HTR-8/SVneo (cell line): ENCODE measurements at regions not wholly inside any gene's neighbourhood (a gene's known extent, or its start where the extent isn't known, plus 50 kb on each side); places are given as distances from the start of the nearest gene placed in this dataset.
"Not testable (repeated sequence)": the region's sequence is repeated elsewhere in the genome, so short reads cannot be mapped to it uniquely, and the experiment has no call there.

Experiments
- DNase-seq: peaks from one replicate; pipeline ENCODE4 v3.0.0; 2011; ENCODE audit warnings: low spot score, mixed read lengths; ENCODE audit not compliant: insufficient read length
- FAIRE-seq: peaks from 2 replicates; lab custom pipeline; 2011; peaks lifted over from hg19 to GRCh38; lab: Jason Lieb, UNC

DNA sequence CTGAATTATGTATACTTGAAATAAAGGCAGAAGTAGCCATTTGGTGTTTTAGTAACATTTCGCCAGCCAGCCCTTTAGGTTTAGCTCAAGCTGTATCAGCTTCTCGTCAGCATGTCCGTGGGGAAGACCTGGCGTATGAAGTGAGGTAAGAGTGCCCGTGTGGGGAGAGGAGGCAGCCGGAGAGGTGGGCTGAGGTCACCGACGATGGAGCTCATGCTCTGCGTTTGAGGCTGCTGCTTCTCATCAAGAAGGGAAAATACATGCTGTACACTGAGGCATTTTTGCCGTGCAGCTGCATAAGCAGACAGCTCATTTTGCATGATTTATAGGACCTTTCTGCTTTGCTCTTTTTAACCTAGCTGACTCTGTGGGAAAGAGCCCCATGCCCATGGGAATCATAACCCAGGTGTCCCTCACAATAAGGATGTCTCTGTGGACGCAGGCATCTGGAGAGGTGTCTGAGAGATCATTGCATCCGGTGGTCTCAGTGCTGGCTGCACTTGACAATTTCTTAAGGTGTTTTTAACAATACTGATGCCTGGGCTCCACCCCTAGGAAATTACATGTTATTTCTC, 179.1 kb downstream of the ABCC12 start:
- no peak for DNase-seq
- peak; percentile 51 for FAIRE-seq

DNA sequence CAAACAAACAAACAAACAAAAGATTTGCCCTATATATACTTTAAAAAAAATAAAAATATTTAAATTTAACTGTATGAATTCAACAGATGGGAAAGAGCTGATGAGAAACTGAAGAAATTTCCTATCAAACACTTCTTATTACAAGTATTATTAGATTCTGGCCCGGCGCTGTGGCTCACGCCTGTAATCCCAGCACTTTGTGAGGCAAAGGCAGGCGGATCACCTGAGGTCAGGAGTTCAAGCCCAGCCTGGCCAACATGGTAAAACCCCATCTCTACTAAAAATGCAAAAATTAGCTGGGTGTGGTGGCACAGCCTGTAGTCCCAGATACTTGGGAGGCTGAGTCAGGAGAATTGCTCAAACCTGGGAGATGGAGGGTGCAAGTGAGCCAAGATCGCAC, 180.8 kb downstream of the ABCC12 start:
- FAIRE-seq, DNase-seq: not testable (repeated sequence)

DNA sequence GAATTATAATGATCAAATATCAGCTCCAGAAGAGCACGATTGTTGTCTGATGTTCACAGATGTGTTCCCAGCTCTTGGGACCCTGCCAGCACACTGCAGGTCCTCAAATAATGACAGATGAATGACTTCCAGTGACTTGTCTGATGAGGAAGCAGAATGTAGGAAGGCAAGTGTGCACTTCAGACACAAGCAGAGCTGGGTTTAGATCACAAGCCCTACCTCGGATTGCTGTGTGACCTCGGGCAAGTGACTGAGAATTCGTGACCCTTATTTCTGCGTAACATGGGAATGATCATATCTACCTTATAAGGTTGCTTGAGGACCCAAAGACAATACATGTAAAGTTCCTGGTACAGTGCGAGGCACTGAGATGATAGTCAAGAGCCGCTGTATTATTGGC, 182.2 kb downstream of the ABCC12 start:
- DNase-seq (no peak), FAIRE-seq (no peak)

DNA sequence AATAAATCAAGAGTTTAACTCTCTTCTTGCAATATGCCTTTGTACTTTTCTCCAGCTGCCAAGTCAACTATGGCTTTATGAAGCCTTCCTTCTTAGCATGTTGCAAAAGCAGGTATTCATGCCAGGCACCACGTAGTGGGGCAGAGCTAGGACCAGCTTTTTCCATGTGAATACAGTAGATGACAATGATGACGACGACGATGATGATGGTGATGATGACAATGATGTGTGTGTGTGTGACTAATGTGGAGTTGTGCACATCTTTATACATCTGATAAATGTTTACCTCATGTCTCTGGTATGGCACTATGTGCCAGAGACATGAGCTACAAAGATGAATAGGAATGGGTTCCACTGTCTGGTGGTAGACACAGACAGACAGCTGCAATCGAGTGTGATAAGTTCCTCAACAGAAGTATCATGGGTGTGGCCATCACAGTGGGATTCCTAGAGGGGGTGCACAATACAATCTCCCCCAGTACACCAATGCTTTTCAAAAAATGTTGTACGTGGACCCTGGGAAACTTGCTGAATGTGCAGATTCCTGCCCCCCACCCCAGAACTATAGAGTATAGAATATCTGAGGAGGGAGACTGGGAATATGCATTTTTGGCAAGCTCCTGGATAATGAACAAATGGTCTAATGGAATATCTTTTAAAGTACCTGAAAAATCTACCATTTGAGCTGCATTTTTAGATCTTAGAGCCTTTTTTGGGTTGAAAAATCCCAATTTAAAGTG, 183.4 kb downstream of the ABCC12 start:
- FAIRE-seq (no peak), DNase-seq (no peak)

DNA sequence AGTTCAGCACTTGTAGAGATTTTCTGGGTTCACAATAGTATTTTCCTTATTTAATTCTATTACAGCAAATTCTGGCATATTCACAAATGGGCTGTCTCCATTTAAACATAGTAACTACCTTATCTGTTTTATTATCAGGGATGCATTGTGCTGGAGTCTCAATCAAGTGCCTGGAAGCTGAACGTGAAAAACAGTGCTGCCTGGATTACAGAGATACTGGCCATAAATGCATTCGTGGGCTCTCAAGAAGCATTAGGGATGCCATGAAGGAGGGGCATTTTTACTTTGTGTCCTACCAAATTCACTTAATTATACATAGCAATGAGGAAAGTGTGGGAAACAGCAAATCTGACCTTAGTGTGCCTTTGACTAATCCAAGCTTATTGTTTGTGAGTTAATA, 184.6 kb downstream of the ABCC12 start:
- FAIRE-seq (no peak), DNase-seq (no peak)

DNA sequence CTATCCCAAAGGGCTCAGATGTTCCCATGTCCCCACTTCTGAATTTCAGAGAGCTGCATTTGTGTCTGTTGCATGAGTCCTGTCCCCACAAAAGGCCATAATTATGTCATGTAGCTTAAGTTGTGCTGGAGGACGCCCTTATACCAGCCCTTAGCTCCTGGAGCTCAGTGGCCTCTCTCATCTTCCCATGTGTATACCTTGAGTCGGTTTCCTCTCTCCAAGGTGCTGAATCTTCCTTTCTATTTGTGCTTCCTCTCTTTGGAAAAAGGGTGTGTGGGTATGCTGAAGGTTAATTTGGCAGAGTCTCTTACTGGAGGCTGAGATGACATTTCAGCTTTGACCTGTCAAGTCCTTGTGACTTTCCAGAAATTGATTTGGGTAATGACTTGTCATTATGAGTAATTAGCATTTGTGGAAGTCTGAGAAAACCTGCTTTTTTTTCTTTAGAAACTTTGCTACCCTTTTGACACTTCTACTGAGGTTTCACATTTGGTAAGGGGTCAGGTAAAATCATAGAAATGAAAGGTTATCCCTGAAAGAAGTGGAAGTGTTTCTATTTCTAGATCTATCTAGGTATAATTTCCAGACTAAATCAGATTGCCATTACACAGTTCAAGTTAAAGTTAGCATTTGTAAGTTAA, 185.4 kb downstream of the ABCC12 start:
- DNase-seq: peak; percentile 32

DNA sequence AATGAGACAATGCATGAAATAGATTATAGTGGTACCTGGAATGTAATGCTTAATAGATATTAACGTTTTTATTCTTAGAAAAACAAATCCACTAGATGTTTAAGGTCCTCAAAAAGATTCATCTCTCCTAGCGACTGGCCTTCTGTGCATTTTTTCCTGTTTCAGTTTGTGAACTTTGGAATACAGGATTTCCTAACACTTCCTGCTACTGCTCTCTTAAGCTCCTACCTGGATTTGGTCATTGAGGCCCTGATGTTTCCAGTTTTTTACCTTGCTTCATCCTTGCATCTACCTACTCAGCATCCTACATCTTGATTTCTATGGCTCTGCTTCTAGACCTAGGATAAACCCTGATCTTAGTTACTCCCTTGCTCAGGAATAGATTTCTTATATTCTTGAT, 188.4 kb downstream of the ABCC12 start:
- FAIRE-seq (no peak), DNase-seq (no peak)

More for the DNA sequence above, 185.4 kb downstream of the ABCC12 start:
- FAIRE-seq: no peak

DNA sequence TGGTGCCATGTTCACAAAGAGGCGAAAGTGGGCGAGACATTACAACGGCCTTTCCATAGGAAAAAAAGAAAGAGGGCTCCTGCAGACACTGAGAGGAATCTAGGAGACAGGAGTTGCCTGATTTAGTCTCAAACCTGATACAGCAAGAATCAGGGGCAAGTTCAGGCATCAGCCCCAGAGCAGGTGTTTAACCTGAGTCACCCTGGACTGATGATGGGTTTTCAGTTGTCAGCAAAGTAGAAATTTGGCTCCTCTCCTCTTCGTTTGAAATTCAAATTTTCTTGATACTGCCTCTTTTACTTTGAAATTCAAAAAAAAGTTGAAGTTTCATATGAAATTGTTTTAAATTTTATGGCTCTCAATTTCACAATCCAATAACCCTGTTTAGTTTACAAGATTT, 189.5 kb downstream of the ABCC12 start:
- no peak for DNase-seq
- FAIRE-seq: no peak

DNA sequence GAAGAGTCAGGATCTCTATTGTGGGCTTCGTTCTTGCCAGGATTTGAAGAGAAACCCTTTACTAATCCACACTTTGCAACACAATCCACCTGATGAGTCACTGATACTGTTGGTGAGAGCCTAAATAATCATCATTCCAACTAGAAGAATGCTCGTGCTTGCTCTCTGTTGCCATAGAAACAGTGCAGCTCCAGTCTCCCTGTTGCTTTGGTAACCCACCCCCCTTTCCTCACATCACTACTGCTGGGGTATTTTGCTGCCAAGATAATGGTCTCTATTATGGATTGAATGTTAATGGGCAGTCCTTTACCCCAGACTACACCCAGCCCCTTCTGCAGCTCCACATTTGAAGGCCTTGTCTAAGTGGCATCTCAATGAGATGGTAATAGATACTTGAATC, 190.4 kb downstream of the ABCC12 start:
- FAIRE-seq (no peak), DNase-seq (no peak)

DNA sequence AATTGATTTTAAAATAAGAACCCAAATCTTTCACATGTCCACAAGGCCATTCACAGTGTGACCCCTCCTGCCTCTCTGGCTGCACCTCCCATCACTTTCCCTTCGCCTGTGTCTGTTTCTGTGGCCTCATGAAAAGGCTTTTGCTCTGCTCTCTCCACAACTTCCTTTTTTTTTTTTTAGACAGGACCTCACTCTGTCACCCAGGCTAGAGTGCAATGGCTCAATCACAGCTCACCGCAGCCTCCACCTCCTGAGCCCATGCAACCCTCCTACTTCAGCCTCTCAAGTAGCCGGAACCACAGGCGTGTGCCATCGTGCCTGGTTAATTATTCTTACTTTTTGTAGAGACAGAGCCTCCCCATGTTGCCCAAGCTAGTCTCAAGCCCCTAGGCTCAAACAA, 197.1 kb downstream of the ABCC12 start:
- DNase-seq (no peak), FAIRE-seq (no peak)

DNA sequence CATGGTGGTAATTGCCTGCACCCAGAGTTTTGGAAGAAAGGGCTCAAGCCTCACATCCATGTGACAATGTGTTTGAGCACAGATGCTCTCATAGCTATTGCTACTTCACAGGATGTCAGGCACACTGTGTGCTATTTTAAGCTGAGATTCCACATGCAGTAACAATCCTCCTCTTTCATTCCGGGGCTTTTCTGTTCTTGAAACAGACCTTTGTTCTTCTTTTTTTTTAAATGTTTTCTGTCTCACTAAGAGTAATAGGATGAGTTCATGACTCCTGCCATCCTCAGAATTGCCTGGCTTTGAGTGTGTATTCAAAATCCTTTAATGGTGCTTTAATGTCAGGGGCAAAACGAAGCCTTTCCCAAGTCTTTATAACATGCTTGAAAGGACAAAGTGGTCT, 198.9 kb downstream of the ABCC12 start:
- FAIRE-seq (no peak), DNase-seq (no peak)

DNA sequence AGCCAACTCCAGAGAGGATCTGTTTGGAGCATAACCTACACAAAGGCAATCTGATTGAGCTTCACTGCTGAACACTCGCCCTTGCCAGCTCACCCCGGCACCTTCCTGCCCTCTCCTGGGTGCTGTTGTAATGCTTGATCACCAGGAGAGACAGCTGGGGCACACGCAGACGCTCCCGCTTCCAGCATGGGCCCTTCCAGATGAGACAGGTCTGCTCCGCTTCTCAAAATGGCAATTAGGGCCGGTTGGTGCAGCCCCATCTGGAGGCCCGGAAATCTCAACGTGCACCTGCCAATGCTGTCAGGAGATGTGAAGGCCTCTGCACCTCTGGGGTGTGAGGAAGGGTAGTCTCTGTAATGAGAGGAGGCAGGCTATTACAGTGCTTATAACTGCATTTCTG, 206.1 kb downstream of the ABCC12 start:
- no peak for DNase-seq
- FAIRE-seq: no peak

DNA sequence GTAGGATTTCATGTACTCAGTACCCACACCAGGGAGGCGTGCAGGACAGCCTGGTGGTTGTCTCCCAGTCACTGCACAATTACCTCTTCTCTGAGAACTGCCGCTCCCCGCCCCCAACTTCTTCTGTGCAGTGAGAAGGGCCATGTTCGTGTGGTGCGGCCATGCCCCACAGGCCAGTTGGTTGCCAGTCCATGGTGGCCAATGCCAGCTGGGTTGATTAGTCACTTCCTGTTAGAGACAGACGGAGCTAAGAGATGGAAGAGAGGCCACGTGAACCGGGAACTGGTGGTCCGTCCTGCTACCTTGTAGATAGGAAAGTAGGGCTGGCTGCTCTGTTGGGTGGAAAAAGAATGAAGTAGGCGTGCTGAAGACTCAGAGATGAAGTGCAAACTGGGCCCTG, 206.5 kb downstream of the ABCC12 start:
- FAIRE-seq: no peak
- no peak for DNase-seq

DNA sequence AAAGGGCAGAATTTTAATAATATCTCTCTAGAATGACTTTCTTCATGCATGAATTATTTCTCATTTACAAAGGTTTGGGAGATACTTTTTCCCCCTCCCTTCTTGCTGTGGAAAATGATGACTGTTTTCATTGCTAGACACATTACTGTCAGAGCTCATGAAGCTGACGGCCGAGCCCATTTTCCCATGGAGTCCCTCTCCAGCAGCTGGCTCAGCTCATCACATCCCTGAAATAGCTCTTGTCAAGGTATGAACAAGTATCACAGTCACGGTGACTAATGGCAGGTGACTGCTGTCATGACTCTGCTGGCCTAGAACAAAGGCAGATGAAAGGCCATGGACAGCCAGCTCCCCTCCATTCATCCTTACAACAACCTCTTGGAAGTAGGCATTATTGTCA, 208.1 kb downstream of the ABCC12 start:
- FAIRE-seq (no peak), DNase-seq (no peak)

DNA sequence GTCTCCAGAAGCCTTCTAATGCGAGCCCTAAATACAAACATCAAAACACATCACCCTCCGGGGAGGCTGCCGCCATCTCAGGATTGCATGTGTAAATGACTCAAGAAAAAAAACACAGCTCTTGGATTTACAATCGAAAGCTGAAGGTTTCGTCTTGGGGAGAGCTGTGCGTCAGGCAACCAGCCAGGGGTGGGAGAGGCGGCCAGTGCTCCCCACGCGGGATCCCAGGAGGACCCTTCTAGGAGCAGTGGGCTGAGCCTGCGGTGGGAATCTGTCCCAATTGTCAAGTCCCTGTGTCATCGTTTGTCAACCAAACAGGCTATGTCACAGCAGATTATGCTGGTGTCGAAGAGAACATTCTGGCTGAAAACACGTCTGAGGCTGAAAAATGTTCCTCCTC, 209.7 kb downstream of the ABCC12 start:
- no peak for FAIRE-seq

DNA sequence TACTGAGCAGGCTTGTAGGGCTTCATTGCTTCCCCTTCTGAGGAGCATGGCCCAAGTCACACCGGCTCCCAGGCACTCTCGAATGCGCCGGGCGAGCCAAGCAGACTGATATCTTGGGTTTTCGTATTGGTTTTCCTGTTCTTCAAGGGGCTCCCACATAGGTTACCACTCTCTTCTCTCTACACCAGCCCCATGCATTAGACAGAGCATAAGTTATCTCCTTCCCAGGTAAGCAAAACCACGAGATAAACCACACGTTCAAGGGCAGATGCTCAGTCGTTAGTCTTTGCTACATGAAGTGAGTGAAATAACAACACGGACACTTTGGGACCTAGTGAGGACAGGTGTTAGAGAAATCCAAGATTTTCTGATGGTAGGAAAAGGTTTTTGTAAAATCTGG, 211.2 kb downstream of the ABCC12 start:
- DNase-seq (no peak), FAIRE-seq (no peak)

More for the DNA sequence above, 209.7 kb downstream of the ABCC12 start:
- DNase-seq: no peak

DNA sequence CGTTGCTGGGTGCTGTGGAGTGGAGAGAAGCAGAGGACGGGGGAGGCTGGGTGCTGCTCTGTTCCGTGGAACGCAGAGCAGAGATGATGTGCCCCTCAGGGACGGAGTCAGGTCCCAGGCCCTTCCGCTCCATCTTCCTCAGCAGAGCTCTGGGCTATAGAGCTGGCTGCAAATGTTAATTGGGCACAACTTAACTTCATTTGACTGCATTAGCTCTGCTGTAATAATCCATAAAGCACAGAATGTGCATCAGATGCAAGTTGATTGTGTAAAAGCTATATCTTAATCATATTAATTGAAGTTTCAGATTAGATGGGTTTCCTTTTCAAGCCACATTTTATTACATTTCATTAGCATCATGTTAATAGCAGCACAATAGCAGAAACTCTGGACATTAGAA, 212.6 kb downstream of the ABCC12 start:
- FAIRE-seq (no peak), DNase-seq (no peak)

DNA sequence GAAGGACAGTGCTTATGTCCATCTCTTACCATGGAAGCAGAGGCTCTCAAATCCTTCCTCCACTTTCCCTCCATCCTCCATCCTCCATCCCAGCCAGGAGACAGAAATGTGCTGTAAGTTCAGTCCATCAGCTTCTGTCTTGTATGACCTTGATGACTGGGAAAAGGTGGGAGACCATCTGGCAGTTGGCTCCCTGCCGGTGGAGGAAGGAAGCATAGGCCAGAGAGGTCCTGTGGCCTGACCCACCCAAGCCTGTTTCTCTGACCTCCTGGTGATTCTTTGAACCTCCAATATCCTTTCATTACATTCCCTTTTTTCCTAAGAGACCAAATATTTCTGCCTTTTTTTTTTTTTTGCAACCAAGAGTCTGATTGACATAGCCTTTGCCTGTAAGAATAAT, 215.3 kb downstream of the ABCC12 start:
- DNase-seq (no peak), FAIRE-seq (no peak)

DNA sequence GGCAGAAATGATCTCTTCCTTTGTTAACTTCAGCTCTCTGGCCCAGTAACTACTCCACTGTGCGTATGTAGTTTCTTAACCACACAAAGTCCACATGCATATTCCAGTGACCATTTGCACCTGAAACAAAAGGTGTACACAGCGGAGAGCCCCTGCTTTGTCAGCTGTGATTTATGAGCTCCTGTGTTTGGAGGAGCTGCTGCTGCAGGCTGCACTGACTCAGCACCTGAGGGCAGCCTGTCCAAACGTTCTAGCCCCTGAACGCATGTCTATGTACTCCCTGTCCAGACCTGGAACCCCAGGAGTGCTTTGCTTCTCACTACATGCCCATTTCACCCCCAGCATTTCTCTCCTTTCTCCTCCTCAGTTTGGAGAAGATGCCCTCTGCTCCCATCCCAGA, 216.1 kb downstream of the ABCC12 start:
- DNase-seq: no peak

DNA sequence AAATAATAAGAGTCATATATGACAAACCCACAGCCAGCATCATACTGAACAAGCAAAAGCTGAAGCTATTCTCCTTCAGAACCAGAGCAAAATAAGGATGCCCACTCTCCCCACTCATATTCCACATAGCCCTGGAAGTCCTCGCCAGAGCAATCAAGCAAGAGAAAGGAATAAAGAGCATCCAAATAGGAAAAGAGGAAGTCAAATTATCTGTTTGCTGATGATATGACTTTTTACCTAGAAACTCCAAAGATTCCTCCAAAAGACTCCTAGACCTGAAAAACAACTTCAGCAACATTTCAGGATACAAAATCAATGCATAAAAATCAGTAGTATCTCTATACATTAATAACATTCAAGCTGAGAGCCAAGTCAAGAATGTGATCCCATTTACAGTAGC, 217.5 kb downstream of the ABCC12 start:
- FAIRE-seq: no peak

More for the DNA sequence above, 216.1 kb downstream of the ABCC12 start:
- FAIRE-seq: no peak

DNA sequence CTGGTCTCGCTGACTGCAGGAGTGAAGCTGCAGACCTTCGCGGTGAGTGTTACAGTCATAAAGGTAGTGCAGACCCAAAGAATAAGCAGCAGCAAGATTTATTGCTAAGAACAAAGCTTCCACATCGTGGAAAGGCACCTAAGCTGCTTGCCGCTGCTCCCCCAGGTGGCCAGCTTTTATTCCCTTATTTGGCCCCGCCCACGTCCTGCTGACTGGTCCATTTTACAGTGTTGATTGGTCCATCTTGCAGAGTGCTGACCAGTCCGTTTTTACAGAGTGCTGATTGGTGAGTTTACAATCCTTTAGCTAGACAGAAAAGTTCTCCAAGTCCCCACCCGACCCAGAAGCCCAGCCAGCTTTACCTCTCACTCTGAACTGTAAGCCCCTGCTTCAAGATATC, 227.8 kb downstream of the ABCC12 start:
- DNase-seq (no peak), FAIRE-seq (no peak)

More for the DNA sequence above, 217.5 kb downstream of the ABCC12 start:
- DNase-seq: no peak

DNA sequence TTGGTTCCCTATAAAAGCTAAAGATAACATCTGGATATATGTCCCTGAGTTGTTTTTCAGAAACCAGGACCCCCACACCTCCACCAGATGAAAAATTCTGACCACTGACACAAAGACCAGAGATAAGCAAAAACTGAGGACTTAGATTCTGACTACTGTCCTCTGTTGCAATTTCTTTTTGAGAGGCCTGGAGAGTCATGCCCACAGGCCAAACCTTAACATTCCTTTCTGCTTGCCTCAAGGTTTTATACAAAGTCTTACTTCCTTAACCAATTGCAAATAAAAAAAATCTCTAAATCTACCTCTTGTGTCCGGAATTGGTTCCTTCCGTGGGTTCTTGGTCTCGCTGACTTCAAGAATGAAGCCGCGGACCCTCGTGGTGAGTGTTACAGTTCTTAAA, 228.5 kb downstream of the ABCC12 start:
- no peak for FAIRE-seq
- DNase-seq: peak; percentile 10
